ENCODE measurements at regions not wholly inside any gene's neighbourhood (a gene's known extent, or its start where the extent isn't known, plus 50 kb on each side); places are given as distances from the start of the nearest gene placed in this dataset.

DNA sequence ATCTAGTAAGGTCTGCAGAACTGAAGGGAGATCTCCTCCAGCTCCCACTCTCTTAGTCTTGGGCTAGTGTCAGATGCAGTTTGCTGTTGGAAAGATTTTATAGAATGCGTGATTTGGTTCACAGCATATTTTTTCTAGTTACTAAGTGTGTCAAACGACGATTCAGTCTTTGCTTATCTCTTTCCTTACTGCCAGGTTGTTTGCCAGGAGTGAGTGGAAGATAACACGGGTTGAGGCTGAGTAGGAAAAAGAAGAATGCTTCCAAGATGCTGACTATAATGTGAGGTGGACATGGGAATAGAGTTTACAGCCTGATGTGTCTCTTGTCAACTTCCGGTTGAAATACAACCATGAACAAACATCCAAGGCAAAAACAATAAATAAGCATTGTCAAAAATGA, 141.4 kb downstream of the GDAP2 start:
- TF ChIP-seq, protein P1, sequence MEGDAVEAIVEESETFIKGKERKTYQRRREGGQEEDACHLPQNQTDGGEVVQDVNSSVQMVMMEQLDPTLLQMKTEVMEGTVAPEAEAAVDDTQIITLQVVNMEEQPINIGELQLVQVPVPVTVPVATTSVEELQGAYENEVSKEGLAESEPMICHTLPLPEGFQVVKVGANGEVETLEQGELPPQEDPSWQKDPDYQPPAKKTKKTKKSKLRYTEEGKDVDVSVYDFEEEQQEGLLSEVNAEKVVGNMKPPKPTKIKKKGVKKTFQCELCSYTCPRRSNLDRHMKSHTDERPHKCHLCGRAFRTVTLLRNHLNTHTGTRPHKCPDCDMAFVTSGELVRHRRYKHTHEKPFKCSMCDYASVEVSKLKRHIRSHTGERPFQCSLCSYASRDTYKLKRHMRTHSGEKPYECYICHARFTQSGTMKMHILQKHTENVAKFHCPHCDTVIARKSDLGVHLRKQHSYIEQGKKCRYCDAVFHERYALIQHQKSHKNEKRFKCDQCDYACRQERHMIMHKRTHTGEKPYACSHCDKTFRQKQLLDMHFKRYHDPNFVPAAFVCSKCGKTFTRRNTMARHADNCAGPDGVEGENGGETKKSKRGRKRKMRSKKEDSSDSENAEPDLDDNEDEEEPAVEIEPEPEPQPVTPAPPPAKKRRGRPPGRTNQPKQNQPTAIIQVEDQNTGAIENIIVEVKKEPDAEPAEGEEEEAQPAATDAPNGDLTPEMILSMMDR (conservative IDR thresholded peaks at IDR 0.05), result no peak
- TF ChIP-seq EZH2 (IDR thresholded peaks at IDR 0.05; ENCODE audit: low read depth), result no peak

Measured in PC-9 (cell line).